GM08714 (cell line): ENCODE measurements at regions not wholly inside any gene's neighbourhood (a gene's known extent, or its start where the extent isn't known, plus 50 kb on each side); places are given as distances from the start of the nearest gene placed in this dataset.
A peak's percentile ranks its signal among the peaks of the same experiment; 100 is the strongest.

Experiments used
- H3K4me3 ChIP-seq: fragments of 200-500 bp; sonication (Bioruptor generic); 2 replicates; pipeline ENCODE4 v1.5.1; 2014; ENCODE audit warnings: mild to moderate bottlenecking, low read length, inconsistent platforms
- ZNF274 ChIP-seq: IDR thresholded peaks from 2 replicates; pipeline ENCODE4 v1.6.1; 2012; ENCODE audit warnings: mild to moderate bottlenecking, low read depth, low read length

- TF ChIP-seq ZNF274 = no peak
- H3K4me3 ChIP-seq = peak overlapping the region; percentile 34; the same call in 1 of the 2 replicates
These were observed 210.0 kb downstream of the NFKBIZ start for GRCh38 chr3:102059145-102059943.

- TF ChIP-seq ZNF274 = no peak
- no peak overlapping the region for H3K4me3 ChIP-seq
These were observed 211.5 kb downstream of the NFKBIZ start for GRCh38 chr3:102060814-102061213.

- TF ChIP-seq ZNF274 = no peak
- no peak overlapping the region for H3K4me3 ChIP-seq
These were observed 214.3 kb downstream of the NFKBIZ start for GRCh38 chr3:102063572-102063971.

- TF ChIP-seq ZNF274 = no peak
- H3K4me3 ChIP-seq = no peak overlapping the region
These were observed 217.2 kb downstream of the NFKBIZ start for GRCh38 chr3:102066470-102066869.

- TF ChIP-seq ZNF274 = no peak
- no peak overlapping the region for H3K4me3 ChIP-seq
These were observed 219.0 kb downstream of the NFKBIZ start for GRCh38 chr3:102068327-102068726.

GRCh38 chr3:102068736-102069135, 219.4 kb downstream of the NFKBIZ start:
- H3K4me3 ChIP-seq = no peak overlapping the region
- no peak for TF ChIP-seq ZNF274

DNA sequence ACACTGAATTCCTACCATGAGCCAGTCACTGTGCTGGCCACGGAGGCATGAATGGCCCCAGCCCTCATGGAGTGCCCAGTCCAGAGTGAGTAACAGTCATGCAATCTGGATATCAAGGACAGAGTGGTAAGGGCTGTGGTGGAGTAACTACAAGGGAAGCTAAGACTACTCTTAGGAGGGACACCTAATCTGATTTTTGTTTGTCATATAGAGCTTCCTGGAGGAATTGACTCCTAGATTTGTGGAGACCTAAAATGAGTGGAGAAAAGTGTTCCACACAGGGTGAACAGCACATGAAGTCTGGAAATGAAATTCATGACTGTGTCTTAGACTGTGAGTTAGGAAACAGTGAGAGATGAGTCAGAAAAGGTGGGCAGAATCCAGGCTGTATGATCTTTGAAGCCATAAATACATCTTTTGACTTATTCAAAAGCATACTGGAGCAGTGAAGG, 219.9 kb downstream of the NFKBIZ start:
- H3K4me3 ChIP-seq = no peak overlapping the region
- no peak for TF ChIP-seq ZNF274

- H3K4me3 ChIP-seq = no peak overlapping the region
These were observed 225.6 kb downstream of the NFKBIZ start for GRCh38 chr3:102074946-102075345.

GRCh38 chr3:102078401-102078800, 229.1 kb downstream of the NFKBIZ start:
- no peak for TF ChIP-seq ZNF274
- H3K4me3 ChIP-seq = no peak overlapping the region

More at GRCh38 chr3:102074946-102075345, 225.6 kb downstream of the NFKBIZ start:
- TF ChIP-seq ZNF274 = no peak

GRCh38 chr3:102078854-102079808, 229.8 kb downstream of the NFKBIZ start:
- no peak overlapping the region for H3K4me3 ChIP-seq
- TF ChIP-seq ZNF274 = no peak

GRCh38 chr3:102079809-102080197, 230.5 kb downstream of the NFKBIZ start:
- H3K4me3 ChIP-seq = no peak overlapping the region
- TF ChIP-seq ZNF274 = no peak

GRCh38 chr3:102081572-102082289, 232.4 kb downstream of the NFKBIZ start:
- no peak for TF ChIP-seq ZNF274
- H3K4me3 ChIP-seq = no peak overlapping the region

GRCh38 chr3:102083473-102083872, 234.2 kb downstream of the NFKBIZ start:
- TF ChIP-seq ZNF274 = no peak

DNA sequence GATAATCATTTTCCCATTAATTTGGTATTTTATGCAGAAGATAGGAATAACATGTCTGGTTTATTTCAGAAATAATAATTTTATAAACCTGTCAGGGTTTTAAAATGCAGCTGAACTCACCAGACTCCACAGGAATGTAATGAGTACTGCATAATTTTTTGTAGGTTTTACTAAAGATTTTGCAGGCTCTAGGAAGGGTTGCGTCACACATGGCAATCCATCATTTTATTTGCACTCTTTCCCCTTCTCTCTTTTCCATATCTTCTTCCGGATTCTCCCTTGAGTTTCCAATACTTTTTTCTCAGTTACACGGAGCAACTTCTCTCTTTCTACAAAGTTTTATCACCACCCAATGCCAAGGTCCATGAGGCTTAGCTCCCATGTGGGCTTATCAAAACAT, 234.7 kb downstream of the NFKBIZ start:
- no peak for TF ChIP-seq ZNF274
- H3K4me3 ChIP-seq = no peak overlapping the region

More at GRCh38 chr3:102083473-102083872, 234.2 kb downstream of the NFKBIZ start:
- no peak overlapping the region for H3K4me3 ChIP-seq
